IMR-90 (cell line): ENCODE measurements at regions not wholly inside any gene's neighbourhood (a gene's known extent, or its start where the extent isn't known, plus 50 kb on each side); places are given as distances from the start of the nearest gene placed in this dataset.

ENCODE experiments used
- ATAC-seq: fragments of 200-7000 bp; cut with Tn5 transposase; 2 replicates; pipeline ENCODE4 v1.9.1; 2020; ENCODE audit warnings: low read depth, mild to moderate bottlenecking, moderate library complexity
- BruUV-seq: library from RNA; stranded (reverse); fragments of 400-500 nt; replicated peaks from 2 replicates; lab custom pipeline; 2021; lab: Mats Ljungman, UMichigan
- CTCF ChIA-PET: fragments of 300-600 bp; formaldehyde crosslinking; extraction: SDS; loops from one replicate; lab custom pipeline; 2021; ENCODE audit warnings: antibody characterized with exemption; lab: Yijun Ruan, JAX
- POLR2A ChIA-PET: fragments of 300-600 bp; sonication (Branson Sonifier 250); formaldehyde crosslinking; loops from one replicate; lab custom pipeline; 2022; ENCODE audit warnings: antibody characterized with exemption; ENCODE audit not compliant: unreplicated experiment; lab: Charles Lee
- DNase-seq: peaks from one replicate; pipeline ENCODE4 v3.0.0; 2013
- H2AFZ ChIP-seq: replicated peaks from 2 replicates; pipeline ENCODE3; 2013; ENCODE audit warnings: low read length, mild to moderate bottlenecking; ENCODE audit not compliant: poor library complexity
- H2AK5ac ChIP-seq: 2 replicates; pipeline ENCODE4 v1.6.1; 2013; ENCODE audit warnings: low read depth, low read length, inconsistent platforms
- H2AK9ac ChIP-seq: replicated peaks from 2 replicates; pipeline ENCODE3; 2013; ENCODE audit warnings: mild to moderate bottlenecking, low read depth, low read length, moderate library complexity; ENCODE audit not compliant: poor library complexity
- H2BK120ac ChIP-seq: 2 replicates; pipeline ENCODE4 v1.6.1; 2013; ENCODE audit warnings: low read depth, low read length, inconsistent platforms
- H2BK15ac ChIP-seq: 3 replicates; pipeline ENCODE4 v1.6.1; 2013; ENCODE audit warnings: low read depth, low read length, inconsistent platforms
- H2BK20ac ChIP-seq: 2 replicates; pipeline ENCODE4 v1.6.1; 2013; ENCODE audit warnings: low read depth, mild to moderate bottlenecking, inconsistent platforms, low read length, moderate library complexity
- H2BK5ac ChIP-seq: 2 replicates; pipeline ENCODE4 v1.6.1; 2013; ENCODE audit warnings: mild to moderate bottlenecking, low read depth, low read length, inconsistent platforms; ENCODE audit not compliant: poor library complexity, severe bottlenecking
- H3K14ac ChIP-seq: replicated peaks from 2 replicates; pipeline ENCODE4 v1.6.1; 2013; ENCODE audit warnings: low read depth, low read length, inconsistent platforms
- H3K18ac ChIP-seq: 2 replicates; pipeline ENCODE4 v1.6.1; 2013; ENCODE audit warnings: low read depth, low read length, control low read depth
- H3K23ac ChIP-seq: 2 replicates; pipeline ENCODE4 v1.6.1; 2013; ENCODE audit warnings: low read depth, low read length, inconsistent platforms
- H3K27ac ChIP-seq: 2 replicates; pipeline ENCODE4 v1.5.1; 2013; ENCODE audit warnings: mild to moderate bottlenecking, control low read depth, low read length; ENCODE audit not compliant: insufficient read depth
- H3K27me3 ChIP-seq: 2 replicates; pipeline ENCODE4 v1.6.1; 2013; ENCODE audit warnings: low read length; ENCODE audit not compliant: control insufficient read depth, insufficient read depth
- H3K36me3 ChIP-seq: 2 replicates; pipeline ENCODE4 v1.6.1; 2013; ENCODE audit warnings: low read length, mixed read lengths; ENCODE audit not compliant: control insufficient read depth, insufficient read depth
- H3K4ac ChIP-seq: 2 replicates; pipeline ENCODE4 v1.6.1; 2013; ENCODE audit warnings: low read depth, low read length, inconsistent platforms
- H3K4me1 ChIP-seq: 2 replicates; pipeline ENCODE4 v1.6.1; 2013; ENCODE audit warnings: low read length, mixed read lengths; ENCODE audit not compliant: control insufficient read depth, insufficient read depth
- H3K4me2 ChIP-seq: 2 replicates; pipeline ENCODE4 v1.6.1; 2013; ENCODE audit warnings: low read depth, mild to moderate bottlenecking, control low read depth, low read length, moderate library complexity
- H3K4me3 ChIP-seq: 2 replicates; pipeline ENCODE4 v1.5.1; 2013; ENCODE audit warnings: low read depth, mild to moderate bottlenecking, control low read depth, low read length, moderate library complexity; ENCODE audit not compliant: insufficient read depth
- H3K56ac ChIP-seq: 2 replicates; pipeline ENCODE4 v1.6.1; 2013; ENCODE audit warnings: low read length, inconsistent platforms; ENCODE audit not compliant: insufficient read depth; ENCODE audit errors: extremely low read depth
- H3K79me1 ChIP-seq, 2 experiments: 2 replicates each; pipeline ENCODE4 v1.6.1; 2013; ENCODE audit warnings: low read length in 2 of 2, inconsistent platforms in 1 of 2, low read depth in 1 of 2
- H3K9ac ChIP-seq: 2 replicates; pipeline ENCODE4 v1.6.1; 2013; ENCODE audit warnings: low read depth, low read length, control low read depth
- H3K9me1 ChIP-seq: 2 replicates; pipeline ENCODE4 v1.6.1; 2013; ENCODE audit warnings: low read length, inconsistent platforms; ENCODE audit not compliant: insufficient read depth
- H3K9me3 ChIP-seq: 2 replicates; pipeline ENCODE4 v1.6.1; 2013; ENCODE audit warnings: low read length; ENCODE audit not compliant: control insufficient read depth, insufficient read depth
- H4K20me1 ChIP-seq: 2 replicates; pipeline ENCODE4 v1.6.1; 2013; ENCODE audit warnings: low read length, inconsistent platforms; ENCODE audit not compliant: insufficient read depth
- H4K5ac ChIP-seq: 2 replicates; pipeline ENCODE4 v1.6.1; 2013; ENCODE audit warnings: mild to moderate bottlenecking, low read depth, low read length, control low read depth
- H4K8ac ChIP-seq, 2 experiments: 2 replicates each; pipeline ENCODE4 v1.6.1; 2013; ENCODE audit warnings: low read depth in 2 of 2, low read length in 2 of 2, control low read depth in 1 of 2, inconsistent platforms in 1 of 2
- H4K91ac ChIP-seq: 2 replicates; pipeline ENCODE4 v1.6.1; 2013; ENCODE audit warnings: low read depth, low read length, inconsistent platforms; ENCODE audit not compliant: insufficient read depth
- BHLHE40 ChIP-seq: fragments of 150-350 bp; IDR thresholded peaks from 2 replicates; pipeline ENCODE4 v1.6.1; 2016; ENCODE audit warnings: mild to moderate bottlenecking, low read depth, low read length
- CEBPB ChIP-seq: IDR thresholded peaks from 2 replicates; pipeline ENCODE4 v1.6.1; 2012; ENCODE audit warnings: low read depth, low read length, improper control_type of control experiment
- CHD1 ChIP-seq: IDR thresholded peaks from 2 replicates; pipeline ENCODE4 v1.6.1; 2012; ENCODE audit warnings: low read depth, low read length, improper control_type of control experiment
- CTCF ChIP-seq: conservative IDR thresholded peaks from 2 replicates; pipeline ENCODE4 v1.5.1; 2012; ENCODE audit warnings: mild to moderate bottlenecking, low read depth, low read length, improper control_type of control experiment
- FOS ChIP-seq: fragments of 150-350 bp; IDR thresholded peaks from 2 replicates; pipeline ENCODE4 v1.6.1; 2016; ENCODE audit warnings: low read depth, low read length
- MAFK ChIP-seq: IDR thresholded peaks from 2 replicates; pipeline ENCODE4 v1.6.1; 2012; ENCODE audit warnings: low read depth, low read length, improper control_type of control experiment
- MAZ ChIP-seq: IDR thresholded peaks from 2 replicates; pipeline ENCODE4 v1.6.1; 2012; ENCODE audit warnings: low read depth, mild to moderate bottlenecking, low read length, improper control_type of control experiment, moderate library complexity, borderline replicate concordance
- MXI1 ChIP-seq: IDR thresholded peaks from 2 replicates; pipeline ENCODE4 v1.6.1; 2012; ENCODE audit warnings: low read depth, mild to moderate bottlenecking, low read length, moderate library complexity, borderline replicate concordance
- NFE2L2 ChIP-seq: fragments of 150-350 bp; IDR thresholded peaks from 2 replicates; pipeline ENCODE4 v1.6.1; 2016; ENCODE audit warnings: low read depth, mild to moderate bottlenecking, low read length
- POLR2A ChIP-seq: IDR thresholded peaks from 2 replicates; pipeline ENCODE4 v1.6.1; 2012; ENCODE audit warnings: mild to moderate bottlenecking, low read depth, low read length
- RAD21 ChIP-seq: IDR thresholded peaks from 2 replicates; pipeline ENCODE4 v1.6.1; 2012; ENCODE audit warnings: low read length, improper control_type of control experiment
- RCOR1 ChIP-seq: IDR thresholded peaks from 2 replicates; pipeline ENCODE4 v1.6.1; 2012; ENCODE audit warnings: mild to moderate bottlenecking, low read length, improper control_type of control experiment; ENCODE audit not compliant: insufficient replicate concordance
- RFX5 ChIP-seq: IDR thresholded peaks from 2 replicates; pipeline ENCODE4 v1.8.0; 2012; ENCODE audit warnings: low read depth, mild to moderate bottlenecking, low read length, moderate library complexity
- WGBS, 2 experiments: methylation state at CpG; one replicate each; pipeline versions ENCODE4 v1.1.5 to v1.1.7; 2013; ENCODE audit warnings: missing lambda C conversion rate in 2 of 2; ENCODE audit not compliant: insufficient read length in 1 of 2; ENCODE audit errors: extremely low coverage in 2 of 2; 5-methylcytosine and 5-hydroxymethylcytosine counted together
- dilution Hi-C: fragments of 300-500 bp; cut with HindIII; formaldehyde crosslinking; loops from one replicate; pipeline ENCODE4 v1.14.3; 2018; ENCODE audit warnings: low sequenced_read_pairs; ENCODE audit not compliant: unreplicated experiment
- in situ Hi-C: fragments of 300-500 bp; cut with MboI; formaldehyde crosslinking; loops from 3 replicates; pipeline ENCODE4 v1.14.3; 2019; ENCODE audit warnings: low sequenced_read_pairs, inconsistent platforms, mixed read lengths
- intact Hi-C: fragments of 100-400 bp; cut with micrococcal nuclease; formaldehyde crosslinking; loops from 2 replicates; pipeline ENCODE4 v1.10.0; 2022
- TF ChIP-seq, protein P1 (sequence below): fragments of 150-350 bp; IDR thresholded peaks from 2 replicates; pipeline ENCODE4 v1.6.1; 2017; ENCODE audit warnings: mild to moderate bottlenecking, antibody characterized with exemption, low read length, low read depth

DNA sequence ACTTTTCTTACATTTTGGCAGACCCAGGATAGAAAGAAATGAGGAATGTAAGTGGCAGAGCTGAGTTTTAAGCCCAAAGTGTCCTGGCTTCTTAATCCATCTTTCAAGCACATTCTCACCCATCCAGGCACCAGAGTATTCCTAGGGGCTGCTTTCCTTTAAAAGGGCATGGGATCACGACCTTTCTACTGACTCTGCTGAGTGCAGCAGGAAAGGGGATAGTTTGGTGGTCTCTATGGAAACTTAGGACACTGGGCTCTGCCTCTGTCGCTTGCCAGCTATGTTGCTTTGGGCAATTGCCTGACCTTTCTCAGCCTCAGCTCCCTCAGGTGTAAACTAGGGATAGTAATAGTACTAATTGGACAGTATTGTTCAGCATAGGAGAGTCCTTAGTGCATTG is 458.4 kb downstream of the PDCD6IP start:
- dilution Hi-C loops: no loop called here
- Histone ChIP-seq H3K4me3 (no peak overlapping the region), H3K36me3 (no peaks in the 10 kb centered on the region), H3K56ac (no peak overlapping the region), H3K9me3 (no peaks in the 10 kb centered on the region), H3K18ac (no peak overlapping the region), H2AFZ (no peak overlapping the region), H3K4ac (no peak overlapping the region), H3K14ac (no peak overlapping the region), H3K27me3 (no peaks in the 10 kb centered on the region), H3K23ac (no peak overlapping the region), H2AK5ac (no peak overlapping the region), H2BK15ac (no peak overlapping the region), H3K27ac (no peak overlapping the region), H2BK120ac (no peak overlapping the region), H4K5ac (no peak overlapping the region), H2BK20ac (no peak overlapping the region), H4K91ac (no peak overlapping the region), H3K79me1 (no peaks in the 10 kb centered on the region), H2BK5ac (no peak overlapping the region), H4K8ac (no peak overlapping the region), H3K9ac (no peak overlapping the region), H2AK9ac (no peak overlapping the region), H3K9me1 (no peaks in the 10 kb centered on the region), H4K20me1 (no peaks in the 10 kb centered on the region), H3K4me2 (no peak overlapping the region), H3K4me1 (no peaks in the 10 kb centered on the region)
- ChIA-PET POLR2A (no interaction called here), CTCF (no interaction called here)
- DNase-seq: no peak
- in situ Hi-C loops: no loop called here
- no peak for TF ChIP-seq MAFK
- TF ChIP-seq RCOR1: no peak
- no peak for TF ChIP-seq MXI1
- TF ChIP-seq RFX5: no peak
- TF ChIP-seq RAD21: no peak
- TF ChIP-seq CHD1: no peak
- no peak for TF ChIP-seq NFE2L2
- no peak for TF ChIP-seq MAZ
- TF ChIP-seq BHLHE40: no peak
- no peak for TF ChIP-seq POLR2A
- TF ChIP-seq CTCF: no peak
- no peak for TF ChIP-seq FOS
- no peak for TF ChIP-seq CEBPB
- TF ChIP-seq, protein P1, sequence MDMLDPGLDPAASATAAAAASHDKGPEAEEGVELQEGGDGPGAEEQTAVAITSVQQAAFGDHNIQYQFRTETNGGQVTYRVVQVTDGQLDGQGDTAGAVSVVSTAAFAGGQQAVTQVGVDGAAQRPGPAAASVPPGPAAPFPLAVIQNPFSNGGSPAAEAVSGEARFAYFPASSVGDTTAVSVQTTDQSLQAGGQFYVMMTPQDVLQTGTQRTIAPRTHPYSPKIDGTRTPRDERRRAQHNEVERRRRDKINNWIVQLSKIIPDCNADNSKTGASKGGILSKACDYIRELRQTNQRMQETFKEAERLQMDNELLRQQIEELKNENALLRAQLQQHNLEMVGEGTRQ: no peak
- intact Hi-C loops: no loop called here
- no CpG with 5 or more reads among the region's 2 CpGs for WGBS, 2 experiments
- ATAC-seq: no peak
- no TSS peak for BruUV-seq
